ENCODE measurements at regions not wholly inside any gene's neighbourhood (a gene's known extent, or its start where the extent isn't known, plus 50 kb on each side); places are given as distances from the start of the nearest gene placed in this dataset.

GRCh38 chr17:71380535-71380934, 740.3 kb upstream of the SOX9 start:
- Histone ChIP-seq H3K14ac (replicated peaks; ENCODE audit: low read depth, low read length) (no peak overlapping the region), H3K18ac (ENCODE audit: low read depth, low read length) (no peak overlapping the region), H3K4me2 (ENCODE audit: low read depth, low read length) (no peak overlapping the region), H2BK20ac (ENCODE audit: low read depth, low read length) (no peak overlapping the region), H4K5ac (ENCODE audit: low read depth, low read length) (no peak overlapping the region), H3K36me3 (ENCODE audit: control insufficient read depth, insufficient read depth, low read length) (no peaks in the 10 kb centered on the region), H2AK5ac (ENCODE audit: low read depth, low read length) (no peak overlapping the region), H3K4ac (ENCODE audit: low read depth, low read length) (no peak overlapping the region), H3K9me3 (ENCODE audit: control insufficient read depth, insufficient read depth, low read length) (no peaks in the 10 kb centered on the region), H3K56ac (ENCODE audit: extremely low read depth, insufficient read depth, low read length) (no peak overlapping the region), H4K8ac (ENCODE audit: low read depth in 2 of 2, low read length in 2 of 2) (no peak overlapping the region), H3K4me1 (ENCODE audit: control insufficient read depth, insufficient read depth, low read length) (no peaks in the 10 kb centered on the region), H2BK5ac (ENCODE audit: low read depth, low read length, poor library complexity, severe bottlenecking) (no peak overlapping the region), H3K79me1 (ENCODE audit: low read depth in 1 of 2, low read length in 2 of 2) (no peaks in the 10 kb centered on the region), H3K27ac (ENCODE audit: insufficient read depth, low read length) (no peak overlapping the region), H3K9ac (ENCODE audit: low read depth, low read length) (no peak overlapping the region), H3K4me3 (ENCODE audit: insufficient read depth, low read depth, low read length) (no peak overlapping the region), H2BK15ac (ENCODE audit: low read depth, low read length) (no peak overlapping the region), H2AK9ac (replicated peaks; ENCODE audit: low read depth, low read length, poor library complexity) (no peak overlapping the region), H2BK120ac (ENCODE audit: low read depth, low read length) (no peak overlapping the region), H2AFZ (replicated peaks; ENCODE audit: low read length, poor library complexity) (no peak overlapping the region), H3K23ac (ENCODE audit: low read depth, low read length) (no peak overlapping the region), H4K20me1 (ENCODE audit: insufficient read depth, low read length) (no peaks in the 10 kb centered on the region), H3K27me3 (ENCODE audit: control insufficient read depth, insufficient read depth, low read length) (no peaks in the 10 kb centered on the region), H3K9me1 (ENCODE audit: insufficient read depth, low read length) (no peaks in the 10 kb centered on the region), H4K91ac (ENCODE audit: insufficient read depth, low read depth, low read length) (no peak overlapping the region)
- DNase-seq (peak; percentile 20), ATAC-seq (ENCODE audit: low read depth) (peak; percentile 63)
- no CpG with 5 or more reads among the region's 3 CpGs for WGBS, 2 experiments (ENCODE audit: extremely low coverage in 2 of 2, insufficient read length in 1 of 2)
- ChIA-PET POLR2A (ENCODE audit: unreplicated experiment) (interaction anchor here (0.9 kb wide), 1 partner anchor 16 kb away, joined by 3 read pairs; no protein-coding TSS in a partner anchor), CTCF (interaction anchor here (0.6 to 0.9 kb wide), 3 partner anchors 16 to 88 kb away, joined by 3 to 6 read pairs (median 3); no protein-coding TSS in a partner anchor)
- in situ Hi-C loops (cut with MboI; ENCODE audit: low sequenced_read_pairs): no loop called here
- intact Hi-C loops (cut with micrococcal nuclease): no loop called here
- dilution Hi-C loops (cut with HindIII; ENCODE audit: low sequenced_read_pairs, unreplicated experiment): no loop called here
- no TSS peak for BruUV-seq (replicated peaks)
- TF ChIP-seq MAFK (IDR thresholded peaks at IDR 0.05; ENCODE audit: low read depth, low read length) (no peak), SMC3 (IDR thresholded peaks at IDR 0.05; ENCODE audit: low read depth, low read length) (no peak), MAZ (IDR thresholded peaks at IDR 0.05; ENCODE audit: borderline replicate concordance, low read depth, low read length) (no peak), POLR2A (IDR thresholded peaks at IDR 0.05; ENCODE audit: low read depth, low read length) (no peak), MXI1 (IDR thresholded peaks at IDR 0.05; ENCODE audit: borderline replicate concordance, low read depth, low read length) (no peak), RFX5 (IDR thresholded peaks at IDR 0.05; ENCODE audit: low read depth, low read length) (no peak), RCOR1 (IDR thresholded peaks at IDR 0.05; ENCODE audit: insufficient replicate concordance, low read length) (no peak)

Data from IMR-90 (cell line).